ENCODE measurements at regions not wholly inside any gene's neighbourhood (a gene's known extent, or its start where the extent isn't known, plus 50 kb on each side); places are given as distances from the start of the nearest gene placed in this dataset.

DNA sequence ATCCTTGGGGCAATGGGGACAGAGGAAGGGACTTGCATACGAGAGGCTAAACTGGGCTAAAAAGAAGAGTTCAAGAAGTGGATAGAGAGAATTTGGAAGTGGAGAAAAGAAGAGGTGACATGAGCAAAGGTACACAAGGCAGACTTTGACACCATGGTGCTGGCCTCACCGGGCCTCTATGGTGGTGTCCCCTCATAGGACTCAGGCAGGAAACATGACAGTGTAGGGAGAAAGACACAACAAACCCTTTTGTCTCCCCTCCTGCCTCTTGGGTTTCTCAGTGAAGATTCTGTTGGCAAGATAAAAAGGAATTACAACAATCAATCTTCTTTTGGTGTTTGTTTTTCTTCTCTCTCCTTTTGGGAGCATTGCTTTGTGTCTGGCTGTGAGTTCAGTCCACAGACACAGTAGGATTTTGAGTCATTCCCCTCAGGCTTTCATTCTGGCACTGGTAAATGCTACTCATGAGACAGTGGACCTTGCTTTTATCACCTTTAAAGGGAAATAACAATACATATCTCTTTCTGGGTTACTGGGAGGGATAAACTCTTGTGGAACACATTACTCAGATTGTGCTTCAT, 827.7 kb downstream of the TNS3 start:
- H3K4me3 ChIP-seq: no peak overlapping the region
- no peaks in the 10 kb centered on the region for H3K27me3 ChIP-seq (replicated peaks in 1 of 2; ENCODE audit: control insufficient read depth in 2 of 2, insufficient read depth in 2 of 2, low read length in 1 of 2)
- no TSS peak for BruUV-seq (replicated peaks)
- H4K20me1 ChIP-seq (ENCODE audit: control insufficient read depth, insufficient read depth): no peaks in the 10 kb centered on the region
- H2AFZ ChIP-seq (ENCODE audit: control insufficient read depth, low read depth, low read length): no peak overlapping the region
- ATAC-seq (no peak), FAIRE-seq (no peak), DNase-seq (ENCODE audit: low read depth, low spot score) (no peak)
- no peaks in the 10 kb centered on the region for H3K4me1 ChIP-seq (ENCODE audit: control insufficient read depth, insufficient read depth, low read length)
- intact Hi-C loops (cut with micrococcal nuclease; ENCODE audit: unreplicated experiment) (no loop called here), in situ Hi-C loops (cut with MboI) (no loop called here)
- no peaks in the 10 kb centered on the region for H3K9me3 ChIP-seq (replicated peaks; ENCODE audit: control insufficient read depth, insufficient read depth, low read length)
- ChIA-PET POLR2A (no interaction called here), SMC1A (ENCODE audit: uncharacterized antibody, unreplicated experiment) (no interaction called here), RAD21 (ENCODE audit: unreplicated experiment) (no interaction called here), CTCF (no interaction called here)
- no peaks in the 10 kb centered on the region for H3K36me3 ChIP-seq (ENCODE audit: control insufficient read depth in 2 of 2, insufficient read depth in 2 of 2, low read length in 1 of 2)
- TF ChIP-seq ZNF384 (IDR thresholded peaks at IDR 0.05; ENCODE audit: borderline replicate concordance, low read depth, low read length) (no peak), MEF2B (IDR thresholded peaks at IDR 0.05; ENCODE audit: partially characterized antibody, poor library complexity, severe bottlenecking) (no peak), ZNF217 (IDR thresholded peaks at IDR 0.05) (no peak), MYC (IDR thresholded peaks at IDR 0.05; ENCODE audit: insufficient read depth, insufficient read length, insufficient replicate concordance, low read length, severe bottlenecking) (no peak), FOS (IDR thresholded peaks at IDR 0.05; ENCODE audit: borderline replicate concordance, extremely low read depth, insufficient read length) (no peak), IKZF2 (IDR thresholded peaks at IDR 0.05) (no peak), YBX1 (IDR thresholded peaks at IDR 0.05) (no peak), NR2C2 (IDR thresholded peaks at IDR 0.05; ENCODE audit: borderline replicate concordance, control insufficient read depth, insufficient read length, low read depth) (no peak), ZSCAN29 (IDR thresholded peaks at IDR 0.05) (no peak), PAX8 (IDR thresholded peaks at IDR 0.05) (no peak), SMC3 (IDR thresholded peaks at IDR 0.05; ENCODE audit: borderline replicate concordance, low read length) (no peak), NR2F1 (conservative IDR thresholded peaks at IDR 0.05) (no peak)
- TF ChIP-seq, protein P1, sequence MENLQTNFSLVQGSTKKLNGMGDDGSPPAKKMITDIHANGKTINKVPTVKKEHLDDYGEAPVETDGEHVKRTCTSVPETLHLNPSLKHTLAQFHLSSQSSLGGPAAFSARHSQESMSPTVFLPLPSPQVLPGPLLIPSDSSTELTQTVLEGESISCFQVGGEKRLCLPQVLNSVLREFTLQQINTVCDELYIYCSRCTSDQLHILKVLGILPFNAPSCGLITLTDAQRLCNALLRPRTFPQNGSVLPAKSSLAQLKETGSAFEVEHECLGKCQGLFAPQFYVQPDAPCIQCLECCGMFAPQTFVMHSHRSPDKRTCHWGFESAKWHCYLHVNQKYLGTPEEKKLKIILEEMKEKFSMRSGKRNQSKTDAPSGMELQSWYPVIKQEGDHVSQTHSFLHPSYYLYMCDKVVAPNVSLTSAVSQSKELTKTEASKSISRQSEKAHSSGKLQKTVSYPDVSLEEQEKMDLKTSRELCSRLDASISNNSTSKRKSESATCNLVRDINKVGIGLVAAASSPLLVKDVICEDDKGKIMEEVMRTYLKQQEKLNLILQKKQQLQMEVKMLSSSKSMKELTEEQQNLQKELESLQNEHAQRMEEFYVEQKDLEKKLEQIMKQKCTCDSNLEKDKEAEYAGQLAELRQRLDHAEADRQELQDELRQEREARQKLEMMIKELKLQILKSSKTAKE (IDR thresholded peaks at IDR 0.05; ENCODE audit: low read depth, poor library complexity, severe bottlenecking): no peak
- WGBS (ENCODE audit: insufficient coverage, insufficient replicate concordance, low lambda C conversion rate, missing lambda C conversion rate): 21% methylated on average over 2 of the region's 2 CpGs
- no peak overlapping the region for H3K27ac ChIP-seq (ENCODE audit: control insufficient read depth, insufficient read depth)
- no peaks in the 10 kb centered on the region for H3K79me2 ChIP-seq (ENCODE audit: control insufficient read depth, insufficient read depth, low read length)
- H3K4me2 ChIP-seq (ENCODE audit: control insufficient read depth, insufficient read depth): no peak overlapping the region
- H3K9ac ChIP-seq (ENCODE audit: control insufficient read depth, insufficient read depth, low read length): no peak overlapping the region
